BLaER1 (cell line): ENCODE measurements at regions not wholly inside any gene's neighbourhood (a gene's known extent, or its start where the extent isn't known, plus 50 kb on each side); places are given as distances from the start of the nearest gene placed in this dataset.

Experiments used
- H3K27ac ChIP-seq: shearing (Covaris generic); formaldehyde crosslinking; 2 replicates; pipeline ENCODE4 v1.8.1; 2022
- H3K27me3 ChIP-seq: shearing (Covaris generic); formaldehyde crosslinking; 2 replicates; pipeline ENCODE4 v1.8.1; 2022
- H3K36me3 ChIP-seq: shearing (Covaris generic); formaldehyde crosslinking; 2 replicates; pipeline ENCODE4 v1.8.1; 2022
- H3K4me1 ChIP-seq: shearing (Covaris generic); formaldehyde crosslinking; 2 replicates; pipeline ENCODE4 v1.8.1; 2022
- H3K4me2 ChIP-seq: shearing (Covaris generic); formaldehyde crosslinking; 2 replicates; pipeline ENCODE4 v1.8.1; 2022
- H3K4me3 ChIP-seq: shearing (Covaris generic); formaldehyde crosslinking; 2 replicates; pipeline ENCODE4 v1.8.1; 2022
- H3K9ac ChIP-seq: shearing (Covaris generic); formaldehyde crosslinking; 2 replicates; pipeline ENCODE4 v1.8.1; 2022
- H3K9me3 ChIP-seq: shearing (Covaris generic); formaldehyde crosslinking; 2 replicates; pipeline ENCODE4 v1.8.1; 2022
- H4K20me1 ChIP-seq: shearing (Covaris generic); formaldehyde crosslinking; 2 replicates; pipeline ENCODE4 v1.8.1; 2022
- Cebpa-rat ChIP-seq: shearing (Covaris generic); IDR thresholded peaks from 2 replicates; pipeline ENCODE4 v1.8.1; 2022

- Histone ChIP-seq H3K9ac (no peak overlapping the region), H4K20me1 (no peaks in the 10 kb centered on the region), H3K4me2 (no peak overlapping the region), H3K27ac (no peak overlapping the region), H3K36me3 (no peaks in the 10 kb centered on the region), H3K4me3 (no peak overlapping the region), H3K9me3 (peaks cover 16% of the 10 kb centered on the region), H3K27me3 (no peaks in the 10 kb centered on the region), H3K4me1 (no peaks in the 10 kb centered on the region)
- TF ChIP-seq Cebpa-rat: no peak
These were observed 144.0 kb upstream of the FBXO33 start for GRCh38 chr14:39576258-39576657.

- H3K9me3 ChIP-seq: no peaks in the 10 kb centered on the region
- no peak overlapping the region for H3K4me3 ChIP-seq
- H3K4me2 ChIP-seq: no peak overlapping the region
- no peak overlapping the region for H3K9ac ChIP-seq
- no peaks in the 10 kb centered on the region for H3K27me3 ChIP-seq
- H3K27ac ChIP-seq: no peak overlapping the region
- no peaks in the 10 kb centered on the region for H4K20me1 ChIP-seq
- no peaks in the 10 kb centered on the region for H3K4me1 ChIP-seq
- TF ChIP-seq Cebpa-rat: no peak
- no peaks in the 10 kb centered on the region for H3K36me3 ChIP-seq
These were observed 136.7 kb upstream of the FBXO33 start for GRCh38 chr14:39568809-39569538.

GRCh38 chr14:39566795-39567194 is 134.6 kb upstream of the FBXO33 start:
- Histone ChIP-seq H3K36me3 (no peaks in the 10 kb centered on the region), H4K20me1 (no peaks in the 10 kb centered on the region), H3K4me3 (no peak overlapping the region), H3K27ac (no peak overlapping the region), H3K4me1 (no peaks in the 10 kb centered on the region), H3K4me2 (no peak overlapping the region), H3K9ac (no peak overlapping the region), H3K27me3 (no peaks in the 10 kb centered on the region), H3K9me3 (no peaks in the 10 kb centered on the region)
- TF ChIP-seq Cebpa-rat: no peak

GRCh38 chr14:39563361-39563760 is 131.1 kb upstream of the FBXO33 start:
- TF ChIP-seq Cebpa-rat: no peak
- Histone ChIP-seq H3K36me3 (no peaks in the 10 kb centered on the region), H3K9me3 (no peaks in the 10 kb centered on the region), H3K9ac (no peak overlapping the region), H3K4me1 (no peaks in the 10 kb centered on the region), H3K27ac (no peak overlapping the region), H3K27me3 (no peaks in the 10 kb centered on the region), H3K4me2 (no peak overlapping the region), H3K4me3 (no peak overlapping the region), H4K20me1 (no peaks in the 10 kb centered on the region)

GRCh38 chr14:39562175-39562574 is 129.9 kb upstream of the FBXO33 start:
- H3K4me1 ChIP-seq: no peaks in the 10 kb centered on the region
- H3K36me3 ChIP-seq: no peaks in the 10 kb centered on the region
- H3K27ac ChIP-seq: no peak overlapping the region
- no peak overlapping the region for H3K4me2 ChIP-seq
- no peaks in the 10 kb centered on the region for H3K27me3 ChIP-seq
- H3K4me3 ChIP-seq: no peak overlapping the region
- no peak for TF ChIP-seq Cebpa-rat
- no peaks in the 10 kb centered on the region for H3K9me3 ChIP-seq
- H4K20me1 ChIP-seq: no peaks in the 10 kb centered on the region
- no peak overlapping the region for H3K9ac ChIP-seq

GRCh38 chr14:39558525-39558924 is 126.3 kb upstream of the FBXO33 start:
- H3K27me3 ChIP-seq: no peaks in the 10 kb centered on the region
- H3K4me1 ChIP-seq: no peaks in the 10 kb centered on the region
- H4K20me1 ChIP-seq: no peaks in the 10 kb centered on the region
- H3K9me3 ChIP-seq: no peaks in the 10 kb centered on the region
- no peak for TF ChIP-seq Cebpa-rat
- no peak overlapping the region for H3K27ac ChIP-seq
- no peak overlapping the region for H3K4me2 ChIP-seq
- H3K36me3 ChIP-seq: no peaks in the 10 kb centered on the region
- no peak overlapping the region for H3K9ac ChIP-seq
- no peak overlapping the region for H3K4me3 ChIP-seq

GRCh38 chr14:39555749-39556148 is 123.5 kb upstream of the FBXO33 start:
- Histone ChIP-seq H3K4me2 (no peak overlapping the region), H3K9ac (no peak overlapping the region), H3K27me3 (no peaks in the 10 kb centered on the region), H4K20me1 (no peaks in the 10 kb centered on the region), H3K4me3 (no peak overlapping the region), H3K4me1 (no peaks in the 10 kb centered on the region), H3K27ac (no peak overlapping the region), H3K9me3 (no peaks in the 10 kb centered on the region), H3K36me3 (no peaks in the 10 kb centered on the region)
- no peak for TF ChIP-seq Cebpa-rat

GRCh38 chr14:39554576-39554975 is 122.3 kb upstream of the FBXO33 start:
- Histone ChIP-seq H3K4me3 (no peak overlapping the region), H3K27me3 (no peaks in the 10 kb centered on the region), H4K20me1 (no peaks in the 10 kb centered on the region), H3K9ac (no peak overlapping the region), H3K36me3 (no peaks in the 10 kb centered on the region), H3K4me1 (no peaks in the 10 kb centered on the region), H3K4me2 (no peak overlapping the region), H3K9me3 (no peaks in the 10 kb centered on the region), H3K27ac (no peak overlapping the region)
- TF ChIP-seq Cebpa-rat: no peak

GRCh38 chr14:39548358-39548757 is 116.1 kb upstream of the FBXO33 start:
- H3K4me3 ChIP-seq: no peak overlapping the region
- no peaks in the 10 kb centered on the region for H4K20me1 ChIP-seq
- H3K36me3 ChIP-seq: no peaks in the 10 kb centered on the region
- no peak for TF ChIP-seq Cebpa-rat
- H3K27ac ChIP-seq: no peak overlapping the region
- no peaks in the 10 kb centered on the region for H3K4me1 ChIP-seq
- no peaks in the 10 kb centered on the region for H3K9me3 ChIP-seq
- H3K4me2 ChIP-seq: no peak overlapping the region
- no peaks in the 10 kb centered on the region for H3K27me3 ChIP-seq
- no peak overlapping the region for H3K9ac ChIP-seq

GRCh38 chr14:39547845-39548244 is 115.6 kb upstream of the FBXO33 start:
- no peak overlapping the region for H3K27ac ChIP-seq
- no peak for TF ChIP-seq Cebpa-rat
- H3K9me3 ChIP-seq: no peaks in the 10 kb centered on the region
- H3K4me2 ChIP-seq: no peak overlapping the region
- no peaks in the 10 kb centered on the region for H4K20me1 ChIP-seq
- no peaks in the 10 kb centered on the region for H3K27me3 ChIP-seq
- no peaks in the 10 kb centered on the region for H3K36me3 ChIP-seq
- H3K9ac ChIP-seq: no peak overlapping the region
- H3K4me3 ChIP-seq: no peak overlapping the region
- H3K4me1 ChIP-seq: no peaks in the 10 kb centered on the region

- Histone ChIP-seq H4K20me1 (no peaks in the 10 kb centered on the region), H3K27ac (no peak overlapping the region), H3K9me3 (peaks cover 11% of the 10 kb centered on the region), H3K27me3 (no peaks in the 10 kb centered on the region), H3K9ac (no peak overlapping the region), H3K4me3 (no peak overlapping the region), H3K36me3 (no peaks in the 10 kb centered on the region), H3K4me1 (no peaks in the 10 kb centered on the region), H3K4me2 (no peak overlapping the region)
- TF ChIP-seq Cebpa-rat: no peak
These were observed 73.6 kb upstream of the FBXO33 start for GRCh38 chr14:39505812-39506211.
